ENCODE measurements at regions not wholly inside any gene's neighbourhood (a gene's known extent, or its start where the extent isn't known, plus 50 kb on each side); places are given as distances from the start of the nearest gene placed in this dataset.

- DNase-seq (ENCODE audit: low read depth in 1 of 2, low spot score in 1 of 2) = no peak
- H3K4me3 ChIP-seq (replicated peaks; ENCODE audit: insufficient read depth, low read length) = no peak overlapping the region
- no peak overlapping the region for H3K27ac ChIP-seq (replicated peaks)
- no peak for TF ChIP-seq CTCF (IDR thresholded peaks at IDR 0.05; ENCODE audit: insufficient read depth, low read length)
- TF ChIP-seq SPI1 (IDR thresholded peaks at IDR 0.05; ENCODE audit: borderline replicate concordance, low read depth) = no peak
- TF ChIP-seq POLR2AphosphoS5 (IDR thresholded peaks at IDR 0.05; ENCODE audit: low read depth) = no peak
- no peak for TF ChIP-seq GABPA (IDR thresholded peaks at IDR 0.05; ENCODE audit: low read depth)
- TF ChIP-seq REST (IDR thresholded peaks at IDR 0.05; ENCODE audit: insufficient replicate concordance, low read depth) = no peak
- H3K27me3 ChIP-seq (ENCODE audit: insufficient read depth, poor library complexity, severe bottlenecking) = peaks cover 5% of the 10 kb centered on the region
Measured at GRCh38 chr1:13898406-13898805, 198.4 kb downstream of the PRDM2 start.

- DNase-seq (ENCODE audit: low read depth in 1 of 2, low spot score in 1 of 2) = no peak
- Histone ChIP-seq H3K4me3 (replicated peaks; ENCODE audit: insufficient read depth, low read length) (no peak overlapping the region), H3K27me3 (ENCODE audit: insufficient read depth, poor library complexity, severe bottlenecking) (no peaks in the 10 kb centered on the region), H3K27ac (replicated peaks) (no peak overlapping the region)
- no peak for TF ChIP-seq REST (IDR thresholded peaks at IDR 0.05; ENCODE audit: insufficient replicate concordance, low read depth)
- TF ChIP-seq GABPA (IDR thresholded peaks at IDR 0.05; ENCODE audit: low read depth) = no peak
- TF ChIP-seq POLR2AphosphoS5 (IDR thresholded peaks at IDR 0.05; ENCODE audit: low read depth) = no peak
- TF ChIP-seq SPI1 (IDR thresholded peaks at IDR 0.05; ENCODE audit: borderline replicate concordance, low read depth) = no peak
- no peak for TF ChIP-seq CTCF (IDR thresholded peaks at IDR 0.05; ENCODE audit: insufficient read depth, low read length)
Measured at GRCh38 chr1:13899856-13900255, 199.9 kb downstream of the PRDM2 start.

- no peak for TF ChIP-seq CTCF (IDR thresholded peaks at IDR 0.05; ENCODE audit: insufficient read depth, low read length)
- TF ChIP-seq REST (IDR thresholded peaks at IDR 0.05; ENCODE audit: insufficient replicate concordance, low read depth) = no peak
- TF ChIP-seq SPI1 (IDR thresholded peaks at IDR 0.05; ENCODE audit: borderline replicate concordance, low read depth) = no peak
- no peak for TF ChIP-seq POLR2AphosphoS5 (IDR thresholded peaks at IDR 0.05; ENCODE audit: low read depth)
- TF ChIP-seq GABPA (IDR thresholded peaks at IDR 0.05; ENCODE audit: low read depth) = no peak
- Histone ChIP-seq H3K27ac (replicated peaks) (no peak overlapping the region), H3K27me3 (ENCODE audit: insufficient read depth, poor library complexity, severe bottlenecking) (no peaks in the 10 kb centered on the region), H3K4me3 (replicated peaks; ENCODE audit: insufficient read depth, low read length) (no peak overlapping the region)
- DNase-seq (ENCODE audit: low read depth in 1 of 2, low spot score in 1 of 2) = no peak
Measured at GRCh38 chr1:13900583-13900982, 200.6 kb downstream of the PRDM2 start.
